GM23248 (cell line): ENCODE measurements at regions not wholly inside any gene's neighbourhood (a gene's known extent, or its start where the extent isn't known, plus 50 kb on each side); places are given as distances from the start of the nearest gene placed in this dataset.
"Not testable (repeated sequence)": the region's sequence is repeated elsewhere in the genome, so short reads cannot be mapped to it uniquely, and the experiment has no call there.

Experiments used
- DNase-seq: peaks from one replicate; pipeline ENCODE4 v3.0.0-alpha.2; 2015
- H2AFZ ChIP-seq: fragments of 200-600 bp; sonication (generic); 2 replicates; pipeline ENCODE4 v1.6.1; 2016; ENCODE audit warnings: antibody characterized with exemption
- H3F3A ChIP-seq: fragments of 200-600 bp; sonication (generic); 2 replicates; pipeline ENCODE4 v1.6.1; 2016; ENCODE audit warnings: mild to moderate bottlenecking, antibody characterized with exemption, mixed run types; ENCODE audit not compliant: insufficient read depth
- H3K27ac ChIP-seq: fragments of 200-600 bp; sonication (generic); 2 replicates; pipeline ENCODE4 v1.5.1; 2016; ENCODE audit warnings: mild to moderate bottlenecking
- H3K27me3 ChIP-seq: fragments of 200-600 bp; sonication (generic); replicated peaks from 2 replicates; pipeline ENCODE4 v1.6.1; 2016; ENCODE audit warnings: mild to moderate bottlenecking; ENCODE audit not compliant: insufficient read depth
- H3K36me3 ChIP-seq: fragments of 200-600 bp; sonication (generic); 2 replicates; pipeline ENCODE4 v1.6.1; 2016; ENCODE audit warnings: low read depth, mild to moderate bottlenecking
- H3K4me1 ChIP-seq: fragments of 200-600 bp; sonication (generic); 2 replicates; pipeline ENCODE4 v1.6.1; 2016; ENCODE audit warnings: mild to moderate bottlenecking; ENCODE audit not compliant: insufficient read depth
- H3K4me2 ChIP-seq: fragments of 200-600 bp; sonication (generic); one replicate; pipeline ENCODE4 v1.6.1; 2016; ENCODE audit warnings: mild to moderate bottlenecking; ENCODE audit not compliant: unreplicated experiment
- H3K4me3 ChIP-seq: fragments of 200-600 bp; sonication (generic); 2 replicates; pipeline ENCODE4 v1.5.1; 2016; ENCODE audit warnings: mild to moderate bottlenecking
- H3K79me2 ChIP-seq: fragments of 200-600 bp; sonication (generic); 2 replicates; pipeline ENCODE4 v1.6.1; 2016; ENCODE audit warnings: mild to moderate bottlenecking; ENCODE audit not compliant: insufficient read depth
- H3K9ac ChIP-seq: fragments of 200-600 bp; sonication (generic); 2 replicates; pipeline ENCODE4 v1.6.1; 2016; ENCODE audit warnings: mild to moderate bottlenecking
- H3K9me2 ChIP-seq: fragments of 200-600 bp; sonication (generic); 2 replicates; pipeline ENCODE4 v1.6.1; 2016; ENCODE audit warnings: mixed run types, mild to moderate bottlenecking, moderate library complexity; ENCODE audit not compliant: insufficient read depth
- H3K9me3 ChIP-seq: fragments of 200-600 bp; sonication (generic); one replicate; pipeline ENCODE4 v1.6.1; 2017; ENCODE audit warnings: low read depth
- H4K20me1 ChIP-seq: fragments of 200-600 bp; sonication (generic); 2 replicates; pipeline ENCODE4 v1.6.0; 2016; ENCODE audit not compliant: insufficient read depth
- WGBS, 2 experiments: methylation state at CpG; one replicate each; pipeline ENCODE4 v1.1.6; 2015 to 2017; ENCODE audit warnings: low lambda C conversion rate in 2 of 2, low coverage in 1 of 2; ENCODE audit errors: missing lambda C conversion rate in 2 of 2; 5-methylcytosine and 5-hydroxymethylcytosine counted together
- in situ Hi-C: fragments of 300-500 bp; cut with MboI; formaldehyde crosslinking; loops from 2 replicates; pipeline ENCODE4 v1.15.0; 2020

DNA sequence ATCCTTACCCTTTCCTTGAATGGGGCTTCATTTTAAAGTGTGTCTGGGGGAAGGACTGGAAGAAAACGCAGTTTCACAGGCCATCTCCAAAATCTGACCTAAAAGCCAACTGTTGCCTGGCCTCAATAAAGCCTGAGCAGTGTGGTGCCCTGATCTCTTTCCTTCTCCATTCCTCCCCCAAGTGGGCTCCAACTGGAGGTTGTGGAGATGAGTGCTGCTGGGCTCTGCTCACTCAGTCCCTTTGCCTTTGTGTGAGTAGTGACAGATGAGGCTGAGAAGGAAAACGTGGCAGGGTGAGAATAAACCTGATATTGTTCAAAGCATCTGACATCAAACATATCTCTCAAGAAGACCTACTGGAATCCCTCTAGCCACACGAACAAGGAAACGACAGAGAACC lies 181.4 kb upstream of the NBPF9 start:
- H3K4me3 ChIP-seq, H2AFZ ChIP-seq, H3K9ac ChIP-seq, H4K20me1 ChIP-seq, H3K9me3 ChIP-seq, DNase-seq, H3K4me1 ChIP-seq, in situ Hi-C loops, H3K4me2 ChIP-seq, H3K27ac ChIP-seq, H3K27me3 ChIP-seq, H3K36me3 ChIP-seq, H3K9me2 ChIP-seq, H3F3A ChIP-seq, H3K79me2 ChIP-seq: not testable (repeated sequence)
- WGBS, 2 experiments, result no CpG with 5 or more reads among the region's 4 CpGs

DNA sequence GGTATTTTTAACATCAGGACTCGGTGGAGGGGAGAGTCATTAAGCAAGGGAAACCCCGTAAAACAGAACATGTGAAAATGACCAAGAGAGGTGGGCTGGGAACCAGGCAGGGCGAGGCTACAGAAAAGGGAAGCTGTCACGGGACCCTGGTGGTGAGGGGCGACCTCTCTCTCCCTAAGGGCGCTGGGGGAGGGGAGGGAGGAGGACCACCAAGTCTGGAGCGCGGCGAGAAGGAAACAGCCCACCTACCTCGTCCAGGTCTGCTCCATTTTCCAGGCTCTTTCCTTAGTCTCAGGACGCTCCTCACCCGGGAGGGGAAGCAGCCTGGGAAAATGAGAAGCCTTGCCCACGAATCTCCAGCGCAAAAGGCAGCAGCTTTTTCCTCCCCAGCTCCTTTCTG lies 181.9 kb upstream of the NBPF9 start:
- DNase-seq, H3K4me2 ChIP-seq, H3F3A ChIP-seq, H3K36me3 ChIP-seq, H3K79me2 ChIP-seq, H3K4me1 ChIP-seq, in situ Hi-C loops, H3K9ac ChIP-seq, H2AFZ ChIP-seq, H3K9me3 ChIP-seq, H3K27me3 ChIP-seq, H3K4me3 ChIP-seq, H4K20me1 ChIP-seq, H3K27ac ChIP-seq, H3K9me2 ChIP-seq: not testable (repeated sequence)
- no CpG with 5 or more reads among the region's 14 CpGs for WGBS, 2 experiments

DNA sequence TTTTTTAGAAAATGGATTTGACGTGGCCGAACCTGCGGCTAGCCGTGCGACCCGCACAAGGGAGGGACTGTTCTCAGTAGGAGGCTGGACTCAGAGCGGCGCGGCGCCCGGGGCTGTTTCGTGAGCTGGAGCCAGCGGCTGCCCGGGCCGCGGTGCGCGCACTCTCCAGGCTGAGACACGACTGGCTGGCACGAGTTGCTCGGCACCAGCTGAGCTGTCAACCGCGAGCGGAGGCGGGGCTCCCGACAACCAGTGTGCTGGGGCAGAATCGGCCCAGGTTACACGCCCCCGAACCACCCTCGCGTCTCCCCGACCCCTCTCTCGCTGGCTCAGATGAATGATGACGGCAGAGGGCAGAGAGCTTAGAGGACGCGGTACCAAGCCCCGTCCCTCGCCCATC lies 182.3 kb upstream of the NBPF9 start:
- H3F3A ChIP-seq, DNase-seq, H2AFZ ChIP-seq, H3K4me3 ChIP-seq, H3K9me2 ChIP-seq, H3K9me3 ChIP-seq, H3K4me1 ChIP-seq, H3K4me2 ChIP-seq, H3K79me2 ChIP-seq, in situ Hi-C loops, H4K20me1 ChIP-seq, H3K9ac ChIP-seq, H3K27me3 ChIP-seq, H3K36me3 ChIP-seq, H3K27ac ChIP-seq: not testable (repeated sequence)
- 0% methylated on average over 8 to 18 of the region's 38 CpGs for WGBS, 2 experiments

DNA sequence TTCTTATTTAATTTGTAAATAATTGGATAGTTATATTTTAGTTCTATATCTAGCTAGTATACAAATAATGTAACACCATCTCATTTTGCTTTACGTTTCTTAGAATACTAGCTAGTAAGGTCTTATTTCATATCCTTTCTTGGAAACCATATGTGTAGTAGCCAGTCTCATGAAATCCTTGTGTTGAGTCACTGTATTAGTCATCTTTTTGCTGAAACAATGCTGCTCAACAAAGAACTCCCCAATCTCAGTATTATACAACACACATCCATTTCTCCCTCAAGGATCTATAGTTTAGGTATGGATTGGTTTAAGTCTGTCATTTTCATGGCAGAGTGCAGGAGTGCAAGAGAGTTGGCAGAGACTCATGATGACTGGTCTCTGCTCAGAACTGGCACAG lies 185.2 kb upstream of the NBPF9 start:
- H3K36me3 ChIP-seq, H3K9ac ChIP-seq, H3K27ac ChIP-seq, H3K4me2 ChIP-seq, H3K4me1 ChIP-seq, H3K9me2 ChIP-seq, H4K20me1 ChIP-seq, H3K4me3 ChIP-seq, H3K79me2 ChIP-seq, H3F3A ChIP-seq, in situ Hi-C loops, DNase-seq, H2AFZ ChIP-seq, H3K27me3 ChIP-seq, H3K9me3 ChIP-seq: not testable (repeated sequence)
- WGBS, 2 experiments, result 0 to 5% methylated on average over 1 of the region's 1 CpG

DNA sequence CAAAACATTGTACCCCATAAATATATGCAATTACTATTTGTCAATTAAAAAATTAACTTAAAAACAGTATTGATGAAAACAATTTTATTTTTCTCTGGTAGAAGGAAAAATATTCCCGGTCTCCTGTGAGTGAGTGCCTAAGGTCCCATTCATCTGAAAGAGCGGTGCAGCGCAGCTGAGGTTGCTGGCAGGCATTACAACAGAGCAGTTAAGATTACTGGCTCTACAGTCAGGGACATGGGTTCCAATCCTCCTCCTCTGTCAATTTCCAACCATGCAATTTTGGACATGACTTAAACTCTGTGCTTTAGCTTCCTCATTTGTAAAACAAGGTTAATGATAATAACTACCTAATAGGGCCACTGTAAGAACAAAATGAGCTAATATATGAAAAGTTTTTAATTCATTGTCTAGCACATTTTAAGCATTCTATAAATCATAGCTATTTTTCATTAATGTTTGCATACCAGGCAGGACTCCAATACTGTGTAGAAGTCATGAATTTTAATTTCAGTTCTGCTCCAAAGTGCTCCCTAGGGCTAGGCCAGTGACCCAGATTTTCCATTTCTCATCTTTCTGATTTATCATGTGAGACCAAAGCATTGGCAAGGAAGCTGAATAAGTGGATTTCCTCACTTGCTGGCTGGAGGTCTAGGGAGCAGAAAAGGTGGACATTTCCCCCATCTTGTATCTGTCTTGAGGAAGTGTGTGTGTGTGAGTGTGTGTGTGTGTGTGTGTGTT lies 174.2 kb upstream of the NBPF19 start:
- H3K4me3 ChIP-seq, H3K9ac ChIP-seq, in situ Hi-C loops: not testable (repeated sequence)

DNA sequence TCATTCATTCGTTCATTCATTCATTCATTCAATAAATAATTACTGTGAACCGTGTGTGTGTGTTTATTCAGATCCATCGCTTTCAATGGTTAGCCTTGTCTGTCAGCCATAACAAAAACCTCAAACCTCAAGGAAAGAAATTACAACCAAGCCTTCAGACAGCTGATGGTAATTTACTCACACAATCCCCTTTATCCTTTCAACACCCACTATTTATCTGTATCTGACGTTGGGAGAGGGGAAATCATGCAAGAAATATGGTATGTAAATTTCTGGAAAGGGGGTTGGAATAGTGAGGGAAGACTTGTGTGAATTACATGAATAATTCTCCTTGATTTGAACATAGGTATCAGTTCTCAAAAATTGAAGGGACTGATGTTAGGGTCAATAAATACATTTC lies 173.6 kb upstream of the NBPF19 start:
- H3K36me3 ChIP-seq, H4K20me1 ChIP-seq, in situ Hi-C loops, H2AFZ ChIP-seq, DNase-seq, H3K27ac ChIP-seq, H3K4me1 ChIP-seq, H3K27me3 ChIP-seq, H3K9me3 ChIP-seq, H3K4me2 ChIP-seq, H3K79me2 ChIP-seq, H3F3A ChIP-seq, H3K9me2 ChIP-seq, H3K4me3 ChIP-seq, H3K9ac ChIP-seq: not testable (repeated sequence)
- WGBS, 2 experiments, result 44 to 47% methylated on average over 3 of the region's 4 CpGs

More for the DNA sequence above, 174.2 kb upstream of the NBPF19 start:
- H2AFZ ChIP-seq, H3K27me3 ChIP-seq, H3K36me3 ChIP-seq, H3K4me2 ChIP-seq, H4K20me1 ChIP-seq, H3K79me2 ChIP-seq, H3F3A ChIP-seq, H3K27ac ChIP-seq, H3K4me1 ChIP-seq, H3K9me2 ChIP-seq, DNase-seq, H3K9me3 ChIP-seq: not testable (repeated sequence)
- WGBS, 2 experiments, result no CpG with 5 or more reads among the region's 3 CpGs

DNA sequence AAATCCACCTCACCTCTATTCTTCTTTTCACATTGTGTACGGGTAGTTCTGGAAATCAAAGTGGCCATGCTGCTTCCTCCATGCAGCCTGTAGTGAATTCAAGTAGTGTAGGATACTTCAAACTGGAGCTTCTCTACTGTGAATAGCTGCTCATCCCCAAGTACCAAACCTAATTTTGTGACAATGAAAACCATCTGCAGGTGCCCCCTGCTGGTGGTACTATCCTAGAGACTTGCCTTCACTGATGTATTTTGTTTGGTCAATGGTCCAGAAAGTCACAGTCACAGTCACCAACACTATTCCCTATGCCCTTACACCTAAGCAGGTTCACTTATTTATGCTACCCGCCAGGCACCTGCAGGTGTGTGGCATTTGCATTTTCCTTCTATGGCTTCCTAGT lies 170.0 kb upstream of the NBPF19 start:
- H3K9me3 ChIP-seq, H3K36me3 ChIP-seq, H2AFZ ChIP-seq, H3K79me2 ChIP-seq, H4K20me1 ChIP-seq, H3K4me3 ChIP-seq, H3K4me2 ChIP-seq, H3K9me2 ChIP-seq, H3F3A ChIP-seq, H3K27ac ChIP-seq, H3K9ac ChIP-seq, H3K27me3 ChIP-seq, H3K4me1 ChIP-seq, DNase-seq, in situ Hi-C loops: not testable (repeated sequence)
- WGBS, 2 experiments, result no CpG with 5 or more reads among the region's 2 CpGs

DNA sequence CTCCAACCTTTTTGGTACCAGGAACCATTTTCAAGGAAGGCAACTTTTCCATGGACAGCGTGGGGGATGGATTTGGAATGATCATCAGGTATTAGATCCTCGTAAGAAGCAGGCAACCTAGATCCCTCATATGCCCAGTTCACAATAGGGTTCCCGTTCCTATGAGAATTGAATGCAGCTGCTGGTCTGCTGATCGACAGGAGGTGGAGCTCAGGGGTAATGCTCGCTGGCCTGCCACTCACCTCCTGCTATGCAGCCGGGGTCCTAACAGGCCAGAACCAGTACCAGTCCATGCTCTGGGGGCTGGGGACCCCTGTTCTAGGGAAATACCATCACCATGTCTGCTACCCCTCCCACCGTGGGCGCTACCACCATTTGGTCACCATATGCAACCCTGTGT lies 167.2 kb upstream of the NBPF19 start:
- WGBS, 2 experiments, result 78 to 94% methylated on average over 3 of the region's 8 CpGs
- in situ Hi-C loops, result not testable (repeated sequence)

More for the DNA sequence above, 167.2 kb upstream of the NBPF19 start:
- not testable (repeated sequence) for H4K20me1 ChIP-seq, H3K4me1 ChIP-seq, H3K79me2 ChIP-seq, H3K36me3 ChIP-seq, H3K9me3 ChIP-seq, H2AFZ ChIP-seq, H3K9me2 ChIP-seq, H3K9ac ChIP-seq, H3F3A ChIP-seq, DNase-seq, H3K27me3 ChIP-seq, H3K4me2 ChIP-seq, H3K27ac ChIP-seq, H3K4me3 ChIP-seq
